ENCODE measurements at regions not wholly inside any gene's neighbourhood (a gene's known extent, or its start where the extent isn't known, plus 50 kb on each side); places are given as distances from the start of the nearest gene placed in this dataset.

GRCh38 chr3:182692021-182692420, 101.3 kb upstream of the ATP11B start:
- DNase-seq = no peak

- no peak for DNase-seq
Measured at GRCh38 chr3:182692695-182693094, 100.6 kb upstream of the ATP11B start.

GRCh38 chr3:182693723-182694122, 99.6 kb upstream of the ATP11B start:
- DNase-seq = no peak

GRCh38 chr3:182696916-182697315, 96.4 kb upstream of the ATP11B start:
- no peak for DNase-seq

GRCh38 chr3:182697345-182697919, 95.9 kb upstream of the ATP11B start:
- DNase-seq = no peak

- DNase-seq = no peak
Measured at GRCh38 chr3:182698078-182698477, 95.2 kb upstream of the ATP11B start.

- no peak for DNase-seq
Measured at GRCh38 chr3:182699550-182700170, 93.6 kb upstream of the ATP11B start.

GRCh38 chr3:182702216-182702615, 91.1 kb upstream of the ATP11B start:
- DNase-seq = no peak

GRCh38 chr3:182703233-182703632, 90.1 kb upstream of the ATP11B start:
- DNase-seq = no peak

- DNase-seq = no peak
Measured at GRCh38 chr3:182704926-182705325, 88.4 kb upstream of the ATP11B start.

GRCh38 chr3:182708810-182709209, 84.5 kb upstream of the ATP11B start:
- no peak for DNase-seq

GRCh38 chr3:182709306-182709705, 84.0 kb upstream of the ATP11B start:
- DNase-seq = no peak

GRCh38 chr3:182710557-182711157, 82.6 kb upstream of the ATP11B start:
- DNase-seq = no peak

GRCh38 chr3:182711261-182711683, 82.0 kb upstream of the ATP11B start:
- no peak for DNase-seq

- DNase-seq = no peak
Measured at GRCh38 chr3:182711853-182712252, 81.5 kb upstream of the ATP11B start.

- DNase-seq = no peak
Measured at GRCh38 chr3:182713111-182713510, 80.2 kb upstream of the ATP11B start.

GRCh38 chr3:182713743-182714517, 79.4 kb upstream of the ATP11B start:
- DNase-seq = no peak

GRCh38 chr3:182715006-182715405, 78.3 kb upstream of the ATP11B start:
- no peak for DNase-seq

GRCh38 chr3:182716114-182716688, 77.1 kb upstream of the ATP11B start:
- no peak for DNase-seq

- no peak for DNase-seq
Measured at GRCh38 chr3:182717216-182717615, 76.1 kb upstream of the ATP11B start.

- DNase-seq = no peak
Measured at GRCh38 chr3:182722907-182723306, 70.4 kb upstream of the ATP11B start.

- DNase-seq = no peak
Measured at GRCh38 chr3:182723596-182723995, 69.7 kb upstream of the ATP11B start.
